ENCODE measurements at regions not wholly inside any gene's neighbourhood (a gene's known extent, or its start where the extent isn't known, plus 50 kb on each side); places are given as distances from the start of the nearest gene placed in this dataset.

- CTCF ChIA-PET (ENCODE audit: low intra/inter-chr PET ratio) = no interaction called here
- 0% methylated on average over 1 of the region's 1 CpG for WGBS (ENCODE audit: insufficient coverage, low coverage, missing lambda C conversion rate)
These were observed 165.5 kb downstream of the SCP2D1 start for GRCh38 chr20:18979132-18979531.

More at GRCh38 chr20:18979132-18979531, 165.5 kb downstream of the SCP2D1 start:
- H4K20me1 ChIP-seq (replicated peaks; ENCODE audit: control insufficient read depth, insufficient read depth, low read length) = no peaks in the 10 kb centered on the region
- FAIRE-seq (no peak), DNase-seq (ENCODE audit: extremely low read depth in 1 of 4, low spot score in 3 of 4) (no peak), ATAC-seq (no peak)
- no peak overlapping the region for H3K4me2 ChIP-seq (ENCODE audit: insufficient read depth, low read length)
- H3K4me1 ChIP-seq (replicated peaks in 1 of 2; ENCODE audit: control insufficient read depth in 2 of 2, insufficient read depth in 2 of 2, low read length in 2 of 2) = no peaks in the 10 kb centered on the region
- BruUV-seq (replicated peaks) = no TSS peak
- H3K27me3 ChIP-seq (ENCODE audit: control insufficient read depth in 2 of 2, insufficient read depth in 2 of 2, low read length in 2 of 2) = no peaks in the 10 kb centered on the region
- in situ Hi-C loops (cut with MboI) = no loop called here
- POLR2A ChIA-PET = no interaction called here
- no peak overlapping the region for H3K9ac ChIP-seq (ENCODE audit: insufficient read depth in 1 of 2, low read depth in 2 of 2, low read length in 2 of 2)
- no peak overlapping the region for H2AFZ ChIP-seq (ENCODE audit: low read depth, low read length)
- H3K9me1 ChIP-seq (ENCODE audit: control insufficient read depth, insufficient read depth, low read length) = no peaks in the 10 kb centered on the region
- no peak for TF ChIP-seq NFXL1 (CRISPR knock-in tag; IDR thresholded peaks at IDR 0.05)
- no peak for TF ChIP-seq ZMIZ1 (IDR thresholded peaks at IDR 0.05; ENCODE audit: low read depth in 2 of 2, low read length in 2 of 2)
- no peak for TF ChIP-seq ZNF407 (IDR thresholded peaks at IDR 0.05; ENCODE audit: low read depth)
- TF ChIP-seq SAFB (IDR thresholded peaks at IDR 0.05; ENCODE audit: borderline replicate concordance, low read depth, low read length) = no peak
- no peak for TF ChIP-seq FOXK1 (CRISPR knock-in tag; IDR thresholded peaks at IDR 0.05; ENCODE audit: borderline replicate concordance)
- TF ChIP-seq CTCFL (IDR thresholded peaks at IDR 0.05; ENCODE audit: borderline replicate concordance, insufficient read depth, low read depth, low read length, poor library complexity, severe bottlenecking) = no peak
- TF ChIP-seq TCF3 (CRISPR knock-in tag; IDR thresholded peaks at IDR 0.05) = no peak
- no peak for TF ChIP-seq ZBTB1 (CRISPR knock-in tag; IDR thresholded peaks at IDR 0.05; ENCODE audit: borderline replicate concordance, low read depth)
- no peak for TF ChIP-seq PURB (CRISPR knock-in tag; IDR thresholded peaks at IDR 0.05; ENCODE audit: low read depth)
- intact Hi-C loops (cut with micrococcal nuclease) = no loop called here
- H3K79me2 ChIP-seq (ENCODE audit: control insufficient read depth, insufficient read depth, low read length) = no peaks in the 10 kb centered on the region
- no peak overlapping the region for H3K4me3 ChIP-seq
- no peaks in the 10 kb centered on the region for H3K9me3 ChIP-seq (replicated peaks; ENCODE audit: control insufficient read depth, insufficient read depth, low read depth, low read length)
- no peaks in the 10 kb centered on the region for H3K36me3 ChIP-seq (ENCODE audit: control insufficient read depth, insufficient read depth, low read length)
- no peak overlapping the region for H3K27ac ChIP-seq (ENCODE audit: extremely low read depth, low read depth, low read length)
